Vagina (tissue), 2 donors: ENCODE measurements at regions not wholly inside any gene's neighbourhood (a gene's known extent, or its start where the extent isn't known, plus 50 kb on each side); places are given as distances from the start of the nearest gene placed in this dataset.
"Not testable (repeated sequence)": the region's sequence is repeated elsewhere in the genome, so short reads cannot be mapped to it uniquely, and the experiment has no call there.

Experiments
- DNase-seq, 2 donors: peaks; one replicate each; pipeline ENCODE4 v3.0.0-alpha.2; 2017; ENCODE audit errors: extremely low spot score in 2 of 2
- H3K27ac ChIP-seq: fragments of 200-600 bp; sonication (generic); one replicate; pipeline ENCODE4 v1.5.1; 2019
- H3K27me3 ChIP-seq: fragments of 200-600 bp; sonication (generic); one replicate; pipeline ENCODE4 v1.5.1; 2019
- H3K36me3 ChIP-seq, 2 donors: fragments of 200-600 bp; sonication (generic); one replicate each; pipeline ENCODE4 v1.5.1; 2017 to 2019
- H3K4me1 ChIP-seq: fragments of 200-600 bp; sonication (generic); one replicate; pipeline ENCODE4 v1.5.1; 2019
- H3K4me3 ChIP-seq, 2 donors: fragments of 200-600 bp; sonication (generic); 1 replicate in 1 of 2; 2 replicates in 1 of 2; pipeline ENCODE4 v1.5.1; 2016 to 2019
- H3K9me3 ChIP-seq: fragments of 200-600 bp; sonication (generic); one replicate; pipeline ENCODE4 v1.5.1; 2019
- POLR2A ChIP-seq, 2 donors: fragments of 450-650 bp; IDR thresholded peaks; one replicate each; pipeline ENCODE4 v1.6.1; 2017; ENCODE audit warnings: antibody characterized with exemption in 2 of 2, mild to moderate bottlenecking in 2 of 2, moderate library complexity in 2 of 2
- POLR2AphosphoS5 ChIP-seq, 2 donors: sonication (generic); formaldehyde crosslinking; IDR thresholded peaks; one replicate each; pipeline ENCODE4 v1.9.0; 2017; ENCODE audit warnings: antibody characterized with exemption in 2 of 2, mild to moderate bottlenecking in 2 of 2, low read depth in 1 of 2; ENCODE audit not compliant: insufficient read depth in 1 of 2
- intact Hi-C: fragments of 100-400 bp; cut with DNase I; formaldehyde crosslinking; loops from one replicate; pipeline ENCODE4 v1.15.1; 2023
- TF ChIP-seq, protein P1 (sequence below), 3 experiments: fragments of 450-650 bp in 2 of 3; fragments of 200-600 bp in 1 of 3; sonication (generic) in 1 of 3; IDR thresholded peaks; one replicate each; pipeline ENCODE4 v1.5.1; 2017 to 2019; ENCODE audit warnings: antibody characterized with exemption in 3 of 3, mild to moderate bottlenecking in 2 of 3, moderate library complexity in 2 of 3

DNA sequence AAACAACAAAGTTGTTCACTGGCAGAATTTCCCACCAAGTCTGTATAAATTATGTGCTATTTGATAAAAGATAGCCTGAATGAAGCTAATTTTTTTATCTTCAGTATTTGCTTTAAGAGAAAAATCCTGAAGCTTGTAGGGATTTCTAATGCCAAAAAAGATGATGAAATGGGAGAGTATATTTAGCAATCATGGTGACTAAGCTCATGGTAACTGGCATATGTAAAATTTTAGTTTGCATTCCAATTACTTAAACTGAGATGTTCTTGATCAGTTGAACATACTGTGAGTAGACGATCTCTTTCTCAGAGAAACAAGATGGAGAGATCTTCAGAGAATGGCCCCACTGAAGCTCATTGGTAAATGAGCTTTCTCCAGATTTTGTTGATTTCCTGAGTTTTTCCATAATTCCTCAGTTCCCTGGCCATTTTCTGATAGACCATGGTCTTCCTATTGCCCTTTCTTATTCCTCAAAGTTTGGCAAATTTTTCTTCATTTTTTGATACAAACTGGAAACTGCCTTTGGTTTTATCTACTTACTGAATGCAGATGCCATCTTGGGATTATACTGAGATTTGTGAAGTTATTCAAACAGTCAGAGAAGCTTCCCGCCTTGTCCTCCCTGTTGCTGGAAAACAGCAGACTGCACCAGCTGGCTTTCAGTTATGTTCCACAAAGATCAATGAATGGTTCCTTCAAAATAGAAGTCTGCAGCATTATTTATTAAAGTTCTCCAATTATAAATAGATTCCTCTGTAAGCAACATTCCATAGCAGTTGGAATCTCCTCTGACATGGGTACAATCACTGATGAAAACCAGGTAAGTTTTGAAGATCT, 68.3 kb upstream of the ALOX12 start:
- no peaks in the 10 kb centered on the region for H3K4me1 ChIP-seq
- DNase-seq: no peak
- H3K27me3 ChIP-seq: no peaks in the 10 kb centered on the region
- H3K27ac ChIP-seq: peak overlapping the region; percentile 4
- TF ChIP-seq POLR2A (IDR thresholded peaks at IDR 0.05) (no peak), POLR2AphosphoS5 (IDR thresholded peaks at IDR 0.05; ENCODE audit: insufficient read depth in 1 of 2, low read depth in 1 of 2) (peak in 1 of 2 donors; percentile 83)
- TF ChIP-seq, protein P1, sequence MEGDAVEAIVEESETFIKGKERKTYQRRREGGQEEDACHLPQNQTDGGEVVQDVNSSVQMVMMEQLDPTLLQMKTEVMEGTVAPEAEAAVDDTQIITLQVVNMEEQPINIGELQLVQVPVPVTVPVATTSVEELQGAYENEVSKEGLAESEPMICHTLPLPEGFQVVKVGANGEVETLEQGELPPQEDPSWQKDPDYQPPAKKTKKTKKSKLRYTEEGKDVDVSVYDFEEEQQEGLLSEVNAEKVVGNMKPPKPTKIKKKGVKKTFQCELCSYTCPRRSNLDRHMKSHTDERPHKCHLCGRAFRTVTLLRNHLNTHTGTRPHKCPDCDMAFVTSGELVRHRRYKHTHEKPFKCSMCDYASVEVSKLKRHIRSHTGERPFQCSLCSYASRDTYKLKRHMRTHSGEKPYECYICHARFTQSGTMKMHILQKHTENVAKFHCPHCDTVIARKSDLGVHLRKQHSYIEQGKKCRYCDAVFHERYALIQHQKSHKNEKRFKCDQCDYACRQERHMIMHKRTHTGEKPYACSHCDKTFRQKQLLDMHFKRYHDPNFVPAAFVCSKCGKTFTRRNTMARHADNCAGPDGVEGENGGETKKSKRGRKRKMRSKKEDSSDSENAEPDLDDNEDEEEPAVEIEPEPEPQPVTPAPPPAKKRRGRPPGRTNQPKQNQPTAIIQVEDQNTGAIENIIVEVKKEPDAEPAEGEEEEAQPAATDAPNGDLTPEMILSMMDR (IDR thresholded peaks at IDR 0.05): no peak
- intact Hi-C loops: no loop called here
- no peaks in the 10 kb centered on the region for H3K36me3 ChIP-seq
- H3K4me3 ChIP-seq: no peak overlapping the region
- no peaks in the 10 kb centered on the region for H3K9me3 ChIP-seq

DNA sequence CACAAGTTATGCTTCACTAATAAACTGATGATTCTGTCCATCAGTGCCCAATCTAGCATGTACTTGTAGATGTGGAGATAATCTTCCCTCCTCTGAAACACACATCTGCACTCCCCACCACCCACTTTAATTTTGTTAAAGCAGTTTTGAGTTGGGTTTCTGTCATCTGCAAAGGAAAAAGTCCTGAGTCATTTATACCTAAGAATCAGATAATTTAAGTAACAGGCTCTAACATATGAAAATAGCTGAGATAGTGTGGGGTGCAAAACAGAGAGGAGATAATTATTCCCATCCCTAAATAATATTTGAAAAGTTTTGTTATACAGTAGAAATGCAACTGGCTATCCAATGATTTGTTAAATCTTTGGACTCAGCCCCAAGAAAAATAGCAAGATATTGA, 67.7 kb upstream of the ALOX12 start:
- DNase-seq: no peak
- H3K4me1 ChIP-seq: no peaks in the 10 kb centered on the region
- no peaks in the 10 kb centered on the region for H3K27me3 ChIP-seq
- H3K9me3 ChIP-seq: no peaks in the 10 kb centered on the region
- H3K4me3 ChIP-seq: no peak overlapping the region
- intact Hi-C loops: no loop called here
- H3K36me3 ChIP-seq: no peaks in the 10 kb centered on the region
- no peak overlapping the region for H3K27ac ChIP-seq
- TF ChIP-seq POLR2A (IDR thresholded peaks at IDR 0.05) (no peak), POLR2AphosphoS5 (IDR thresholded peaks at IDR 0.05; ENCODE audit: insufficient read depth in 1 of 2, low read depth in 1 of 2) (no peak)
- TF ChIP-seq, protein P1 (IDR thresholded peaks at IDR 0.05): no peak

- no peak for TF ChIP-seq POLR2A (IDR thresholded peaks at IDR 0.05)
- H3K36me3 ChIP-seq: no peaks in the 10 kb centered on the region
Measured at GRCh38 chr17:6930749-6931148, 65.1 kb upstream of the ALOX12 start.

DNA sequence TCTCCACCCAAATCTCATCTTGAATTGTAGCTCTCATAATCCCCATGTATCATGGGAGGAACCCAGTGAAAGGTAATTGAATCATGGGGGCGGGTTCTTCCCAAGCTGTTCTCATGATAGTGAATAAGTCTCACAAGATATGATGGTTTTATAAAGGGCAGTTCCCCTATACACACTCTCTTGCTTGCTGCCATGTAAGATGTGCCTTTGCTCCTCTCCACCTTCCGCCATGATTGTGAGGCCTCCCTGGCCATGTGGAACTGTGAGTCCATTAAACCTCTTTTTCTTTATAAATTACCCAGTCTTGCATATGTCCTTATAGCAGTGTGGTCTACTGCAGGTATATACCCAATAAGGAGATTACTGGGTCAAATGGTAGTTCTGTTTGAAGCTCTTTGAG, 61.3 kb upstream of the ALOX12 start:
- DNase-seq, H3K27ac ChIP-seq, H3K36me3 ChIP-seq, H3K9me3 ChIP-seq, H3K27me3 ChIP-seq, intact Hi-C loops, H3K4me1 ChIP-seq, H3K4me3 ChIP-seq: not testable (repeated sequence)

More at GRCh38 chr17:6930749-6931148, 65.1 kb upstream of the ALOX12 start:
- no peaks in the 10 kb centered on the region for H3K4me1 ChIP-seq
- H3K27me3 ChIP-seq: no peaks in the 10 kb centered on the region
- H3K9me3 ChIP-seq: no peaks in the 10 kb centered on the region
- no peak for DNase-seq
- intact Hi-C loops: no loop called here
- H3K27ac ChIP-seq: no peak overlapping the region
- H3K4me3 ChIP-seq: no peak overlapping the region

- no peak for DNase-seq
Measured at GRCh38 chr17:6936370-6937028, 59.4 kb upstream of the ALOX12 start.

More at GRCh38 chr17:6936370-6937028, 59.4 kb upstream of the ALOX12 start:
- no peaks in the 10 kb centered on the region for H3K27me3 ChIP-seq
- no peaks in the 10 kb centered on the region for H3K36me3 ChIP-seq
- H3K27ac ChIP-seq: peak overlapping the region; percentile 68
- H3K4me3 ChIP-seq: peak overlapping the region; percentile 42
- H3K9me3 ChIP-seq: no peaks in the 10 kb centered on the region
- intact Hi-C loops: no loop called here
- H3K4me1 ChIP-seq: no peaks in the 10 kb centered on the region
- TF ChIP-seq, protein P1 (IDR thresholded peaks at IDR 0.05): no peak
- peak in 1 of 2 donors; percentile 34 for TF ChIP-seq POLR2AphosphoS5 (IDR thresholded peaks at IDR 0.05; ENCODE audit: insufficient read depth in 1 of 2, low read depth in 1 of 2)
- no peak for TF ChIP-seq POLR2A (IDR thresholded peaks at IDR 0.05)
